ENCODE measurements at regions not wholly inside any gene's neighbourhood (a gene's known extent, or its start where the extent isn't known, plus 50 kb on each side); places are given as distances from the start of the nearest gene placed in this dataset.

GRCh38 chr5:108588323-108588722 lies 159.4 kb upstream of the FER start:
- no peak overlapping the region for H3K4me3 ChIP-seq (ENCODE audit: low read depth, low read length)
- no peak for TF ChIP-seq CTCF (IDR thresholded peaks at IDR 0.05; ENCODE audit: borderline replicate concordance, insufficient read depth, low read depth, low read length)

- TF ChIP-seq CTCF (IDR thresholded peaks at IDR 0.05; ENCODE audit: borderline replicate concordance, insufficient read depth, low read depth, low read length) = no peak
- no peak overlapping the region for H3K4me3 ChIP-seq (ENCODE audit: low read depth, low read length)
These were observed 159.9 kb upstream of the FER start for GRCh38 chr5:108587821-108588220.

- no peak for TF ChIP-seq CTCF (IDR thresholded peaks at IDR 0.05; ENCODE audit: borderline replicate concordance, insufficient read depth, low read depth, low read length)
These were observed 166.7 kb upstream of the FER start for GRCh38 chr5:108581026-108581425.

GRCh38 chr5:108579236-108579635 lies 168.5 kb upstream of the FER start:
- H3K4me3 ChIP-seq (ENCODE audit: low read depth, low read length) = no peak overlapping the region
- TF ChIP-seq CTCF (IDR thresholded peaks at IDR 0.05; ENCODE audit: borderline replicate concordance, insufficient read depth, low read depth, low read length) = no peak

More at GRCh38 chr5:108581026-108581425, 166.7 kb upstream of the FER start:
- H3K4me3 ChIP-seq (ENCODE audit: low read depth, low read length) = no peak overlapping the region

GRCh38 chr5:108578791-108579190 lies 168.9 kb upstream of the FER start:
- H3K4me3 ChIP-seq (ENCODE audit: low read depth, low read length) = no peak overlapping the region
- no peak for TF ChIP-seq CTCF (IDR thresholded peaks at IDR 0.05; ENCODE audit: borderline replicate concordance, insufficient read depth, low read depth, low read length)

GRCh38 chr5:108567429-108567828 lies 180.3 kb upstream of the FER start:
- TF ChIP-seq CTCF (IDR thresholded peaks at IDR 0.05; ENCODE audit: borderline replicate concordance, insufficient read depth, low read depth, low read length) = no peak
- H3K4me3 ChIP-seq (ENCODE audit: low read depth, low read length) = no peak overlapping the region

GRCh38 chr5:108564441-108564840 lies 182.5 kb upstream of the FBXL17 start:
- no peak for TF ChIP-seq CTCF (IDR thresholded peaks at IDR 0.05; ENCODE audit: borderline replicate concordance, insufficient read depth, low read depth, low read length)
- H3K4me3 ChIP-seq (ENCODE audit: low read depth, low read length) = no peak overlapping the region

All from GM12875 (cell line).